ENCODE measurements at regions not wholly inside any gene's neighbourhood (a gene's known extent, or its start where the extent isn't known, plus 50 kb on each side); places are given as distances from the start of the nearest gene placed in this dataset.

- no peak for DNase-seq (ENCODE audit: low read depth in 3 of 3)
Measured at GRCh38 chr13:99123101-99124045, 77.3 kb upstream of the UBAC2 start.

- no peak for DNase-seq (ENCODE audit: low read depth in 3 of 3)
Measured at GRCh38 chr13:99124046-99124400, 76.6 kb upstream of the UBAC2 start.

GRCh38 chr13:99124794-99125316 is 75.8 kb upstream of the UBAC2 start:
- no peak for DNase-seq (ENCODE audit: low read depth in 3 of 3)

- DNase-seq (ENCODE audit: low read depth in 3 of 3), result no peak
Measured at GRCh38 chr13:99125326-99125915, 75.2 kb upstream of the UBAC2 start.

GRCh38 chr13:99126821-99127220 is 73.8 kb upstream of the UBAC2 start:
- no peak for DNase-seq (ENCODE audit: low read depth in 3 of 3)

GRCh38 chr13:99129050-99129449 is 71.6 kb upstream of the UBAC2 start:
- DNase-seq (ENCODE audit: low read depth in 3 of 3), result no peak

GRCh38 chr13:99129951-99130350 is 70.7 kb upstream of the UBAC2 start:
- no peak for DNase-seq (ENCODE audit: low read depth in 3 of 3)

GRCh38 chr13:99131410-99131809 is 69.2 kb upstream of the UBAC2 start:
- no peak for DNase-seq (ENCODE audit: low read depth in 3 of 3)

- no peak for DNase-seq (ENCODE audit: low read depth in 3 of 3)
Measured at GRCh38 chr13:99132295-99132835, 68.3 kb upstream of the UBAC2 start.

- DNase-seq (ENCODE audit: low read depth in 3 of 3), result no peak
Measured at GRCh38 chr13:99133230-99133629, 67.4 kb upstream of the UBAC2 start.

- no peak for DNase-seq (ENCODE audit: low read depth in 3 of 3)
Measured at GRCh38 chr13:99133848-99134247, 66.8 kb upstream of the UBAC2 start.

GRCh38 chr13:99135591-99135990 is 65.1 kb upstream of the UBAC2 start:
- DNase-seq (ENCODE audit: low read depth in 3 of 3), result no peak

- DNase-seq (ENCODE audit: low read depth in 3 of 3), result no peak
Measured at GRCh38 chr13:99136427-99136954, 64.2 kb upstream of the UBAC2 start.

- no peak for DNase-seq (ENCODE audit: low read depth in 3 of 3)
Measured at GRCh38 chr13:99140831-99141230, 59.8 kb upstream of the UBAC2 start.

- no peak for DNase-seq (ENCODE audit: low read depth in 3 of 3)
Measured at GRCh38 chr13:99143904-99144303, 56.8 kb upstream of the UBAC2 start.

- no peak for DNase-seq (ENCODE audit: low read depth in 3 of 3)
Measured at GRCh38 chr13:99144306-99144705, 56.3 kb upstream of the UBAC2 start.

- DNase-seq (ENCODE audit: low read depth in 3 of 3), result no peak
Measured at GRCh38 chr13:99145461-99145860, 55.2 kb upstream of the UBAC2 start.

GRCh38 chr13:99150575-99151361 is 49.9 kb upstream of the UBAC2 start:
- DNase-seq (ENCODE audit: low read depth in 3 of 3), result no peak
